HCT116 (cell line): ENCODE measurements at regions not wholly inside any gene's neighbourhood (a gene's known extent, or its start where the extent isn't known, plus 50 kb on each side); places are given as distances from the start of the nearest gene placed in this dataset.

Experiments used
- CEBPB ChIP-seq: IDR thresholded peaks from 2 replicates; pipeline ENCODE4 v1.6.1; 2012; ENCODE audit warnings: low read depth
- EGR1 ChIP-seq: IDR thresholded peaks from 2 replicates; pipeline ENCODE4 v1.6.1; 2012; ENCODE audit warnings: low read depth
- ELF1 ChIP-seq: IDR thresholded peaks from 2 replicates; pipeline ENCODE4 v1.6.1; 2012; ENCODE audit warnings: low read depth, borderline replicate concordance
- EZH2 ChIP-seq: fragments of 200-600 bp; sonication (generic); IDR thresholded peaks from 2 replicates; pipeline ENCODE4 v1.6.1; 2017; ENCODE audit warnings: antibody characterized with exemption, mixed run types
- EZH2phosphoT487 ChIP-seq: fragments of 200-600 bp; IDR thresholded peaks from 2 replicates; pipeline ENCODE4 v1.6.1; 2018; ENCODE audit warnings: antibody characterized with exemption, borderline replicate concordance
- POLR2A ChIP-seq: IDR thresholded peaks from 2 replicates; pipeline ENCODE4 v1.7.0; 2011; ENCODE audit warnings: borderline replicate concordance; ENCODE audit not compliant: insufficient read depth, insufficient read length; ENCODE audit errors: extremely low read depth
- RAD21 ChIP-seq: IDR thresholded peaks from 2 replicates; pipeline ENCODE4 v1.6.1; 2012; ENCODE audit warnings: low read depth, mild to moderate bottlenecking
- SIN3A ChIP-seq: IDR thresholded peaks from 2 replicates; pipeline ENCODE4 v1.6.1; 2012; ENCODE audit warnings: low read depth
- SP1 ChIP-seq: IDR thresholded peaks from 2 replicates; pipeline ENCODE4 v1.6.1; 2012; ENCODE audit warnings: low read depth
- TF ChIP-seq, protein P1 (sequence below), 3 experiments: fragments of 200-600 bp in 1 of 3; sonication (generic) in 1 of 3; IDR thresholded peaks in 2 of 3; conservative IDR thresholded peaks in 1 of 3; 2 replicates each; pipeline ENCODE4 v1.5.1; 2012 to 2017; ENCODE audit warnings: low read depth in 2 of 3, low read length in 2 of 3, antibody characterized with exemption in 1 of 3, borderline replicate concordance in 1 of 3, control low read depth in 1 of 3, mild to moderate bottlenecking in 1 of 3, mixed read lengths in 1 of 3, mixed run types in 1 of 3, moderate library complexity in 1 of 3; ENCODE audit not compliant: insufficient read depth in 1 of 3
- TF ChIP-seq, protein P2 (sequence below): IDR thresholded peaks from 2 replicates; pipeline ENCODE4 v1.6.1; 2012; ENCODE audit warnings: low read depth

DNA sequence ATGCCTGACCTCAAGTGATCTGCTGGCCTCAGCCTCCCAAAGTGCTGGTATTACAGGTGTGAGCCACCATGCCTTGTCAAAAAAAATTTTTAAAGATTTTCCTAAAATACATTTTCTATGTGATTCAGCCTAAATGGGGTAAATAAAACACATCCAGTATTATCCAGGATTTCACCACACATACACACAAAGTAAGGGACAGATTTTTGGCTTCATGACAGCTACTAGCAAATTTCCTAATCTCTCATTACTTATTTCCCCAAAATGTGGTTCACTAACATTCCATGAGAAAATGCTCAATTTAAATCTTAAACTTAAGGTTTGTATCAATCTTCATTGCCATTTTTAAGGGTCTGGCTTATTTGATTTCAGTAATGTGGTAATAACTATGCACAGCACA is 348.5 kb upstream of the INTU start:
- TF ChIP-seq SIN3A = no peak
- TF ChIP-seq, protein P1, sequence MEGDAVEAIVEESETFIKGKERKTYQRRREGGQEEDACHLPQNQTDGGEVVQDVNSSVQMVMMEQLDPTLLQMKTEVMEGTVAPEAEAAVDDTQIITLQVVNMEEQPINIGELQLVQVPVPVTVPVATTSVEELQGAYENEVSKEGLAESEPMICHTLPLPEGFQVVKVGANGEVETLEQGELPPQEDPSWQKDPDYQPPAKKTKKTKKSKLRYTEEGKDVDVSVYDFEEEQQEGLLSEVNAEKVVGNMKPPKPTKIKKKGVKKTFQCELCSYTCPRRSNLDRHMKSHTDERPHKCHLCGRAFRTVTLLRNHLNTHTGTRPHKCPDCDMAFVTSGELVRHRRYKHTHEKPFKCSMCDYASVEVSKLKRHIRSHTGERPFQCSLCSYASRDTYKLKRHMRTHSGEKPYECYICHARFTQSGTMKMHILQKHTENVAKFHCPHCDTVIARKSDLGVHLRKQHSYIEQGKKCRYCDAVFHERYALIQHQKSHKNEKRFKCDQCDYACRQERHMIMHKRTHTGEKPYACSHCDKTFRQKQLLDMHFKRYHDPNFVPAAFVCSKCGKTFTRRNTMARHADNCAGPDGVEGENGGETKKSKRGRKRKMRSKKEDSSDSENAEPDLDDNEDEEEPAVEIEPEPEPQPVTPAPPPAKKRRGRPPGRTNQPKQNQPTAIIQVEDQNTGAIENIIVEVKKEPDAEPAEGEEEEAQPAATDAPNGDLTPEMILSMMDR (IDR thresholded peaks at IDR 0.05 in 2 of 3, conservative IDR thresholded peaks at IDR 0.05 in 1 of 3; ENCODE audit: borderline replicate concordance in 1 of 3, insufficient read depth in 1 of 3, low read depth in 2 of 3, low read length in 2 of 3) = no peak
- no peak for TF ChIP-seq EZH2
- TF ChIP-seq POLR2A = no peak
- TF ChIP-seq EGR1 = no peak
- TF ChIP-seq EZH2phosphoT487 = no peak
- no peak for TF ChIP-seq CEBPB
- no peak for TF ChIP-seq SP1
- TF ChIP-seq, protein P2, sequence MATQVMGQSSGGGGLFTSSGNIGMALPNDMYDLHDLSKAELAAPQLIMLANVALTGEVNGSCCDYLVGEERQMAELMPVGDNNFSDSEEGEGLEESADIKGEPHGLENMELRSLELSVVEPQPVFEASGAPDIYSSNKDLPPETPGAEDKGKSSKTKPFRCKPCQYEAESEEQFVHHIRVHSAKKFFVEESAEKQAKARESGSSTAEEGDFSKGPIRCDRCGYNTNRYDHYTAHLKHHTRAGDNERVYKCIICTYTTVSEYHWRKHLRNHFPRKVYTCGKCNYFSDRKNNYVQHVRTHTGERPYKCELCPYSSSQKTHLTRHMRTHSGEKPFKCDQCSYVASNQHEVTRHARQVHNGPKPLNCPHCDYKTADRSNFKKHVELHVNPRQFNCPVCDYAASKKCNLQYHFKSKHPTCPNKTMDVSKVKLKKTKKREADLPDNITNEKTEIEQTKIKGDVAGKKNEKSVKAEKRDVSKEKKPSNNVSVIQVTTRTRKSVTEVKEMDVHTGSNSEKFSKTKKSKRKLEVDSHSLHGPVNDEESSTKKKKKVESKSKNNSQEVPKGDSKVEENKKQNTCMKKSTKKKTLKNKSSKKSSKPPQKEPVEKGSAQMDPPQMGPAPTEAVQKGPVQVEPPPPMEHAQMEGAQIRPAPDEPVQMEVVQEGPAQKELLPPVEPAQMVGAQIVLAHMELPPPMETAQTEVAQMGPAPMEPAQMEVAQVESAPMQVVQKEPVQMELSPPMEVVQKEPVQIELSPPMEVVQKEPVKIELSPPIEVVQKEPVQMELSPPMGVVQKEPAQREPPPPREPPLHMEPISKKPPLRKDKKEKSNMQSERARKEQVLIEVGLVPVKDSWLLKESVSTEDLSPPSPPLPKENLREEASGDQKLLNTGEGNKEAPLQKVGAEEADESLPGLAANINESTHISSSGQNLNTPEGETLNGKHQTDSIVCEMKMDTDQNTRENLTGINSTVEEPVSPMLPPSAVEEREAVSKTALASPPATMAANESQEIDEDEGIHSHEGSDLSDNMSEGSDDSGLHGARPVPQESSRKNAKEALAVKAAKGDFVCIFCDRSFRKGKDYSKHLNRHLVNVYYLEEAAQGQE = no peak
- no peak for TF ChIP-seq RAD21
- no peak for TF ChIP-seq ELF1
